Posterior vena cava (tissue), 2 donors: ENCODE measurements at regions not wholly inside any gene's neighbourhood (a gene's known extent, or its start where the extent isn't known, plus 50 kb on each side); places are given as distances from the start of the nearest gene placed in this dataset.
"Not testable (repeated sequence)": the region's sequence is repeated elsewhere in the genome, so short reads cannot be mapped to it uniquely, and the experiment has no call there.

Source experiments
- DNase-seq: peaks from one replicate; pipeline ENCODE4 v3.0.0-alpha.2; 2020; ENCODE audit warnings: low spot score
- intact Hi-C, 2 donors: fragments of 100-400 bp; cut with DNase I; formaldehyde crosslinking; loops; one replicate each; pipeline versions ENCODE4 v1.14.1 to v1.14.2; 2022 to 2023
- donor health status: DM: yes; HTN: yes; CAD: no.
- donor health status: DM: yes; HTN: yes; CAD: no.

DNA sequence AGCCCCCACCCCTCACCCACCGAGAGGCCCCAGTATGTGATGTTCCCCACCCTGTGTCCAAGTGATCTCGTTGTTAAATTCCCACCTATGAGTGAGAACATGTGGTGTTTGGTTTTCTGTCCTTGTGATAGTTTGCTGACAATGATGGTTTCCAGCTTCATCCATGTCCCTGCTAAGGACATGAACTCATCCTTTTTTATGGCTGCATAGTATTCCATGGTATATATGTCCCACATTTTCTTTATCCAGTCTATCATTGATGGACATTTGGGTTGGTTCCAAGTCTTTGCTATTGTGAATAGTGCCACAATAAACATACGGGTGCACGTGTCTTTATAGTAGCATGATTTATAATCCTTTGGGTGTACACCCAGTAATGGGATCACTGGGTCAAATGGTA is 79.2 kb downstream of the PXDC1 start:
- DNase-seq, intact Hi-C loops: not testable (repeated sequence)

DNA sequence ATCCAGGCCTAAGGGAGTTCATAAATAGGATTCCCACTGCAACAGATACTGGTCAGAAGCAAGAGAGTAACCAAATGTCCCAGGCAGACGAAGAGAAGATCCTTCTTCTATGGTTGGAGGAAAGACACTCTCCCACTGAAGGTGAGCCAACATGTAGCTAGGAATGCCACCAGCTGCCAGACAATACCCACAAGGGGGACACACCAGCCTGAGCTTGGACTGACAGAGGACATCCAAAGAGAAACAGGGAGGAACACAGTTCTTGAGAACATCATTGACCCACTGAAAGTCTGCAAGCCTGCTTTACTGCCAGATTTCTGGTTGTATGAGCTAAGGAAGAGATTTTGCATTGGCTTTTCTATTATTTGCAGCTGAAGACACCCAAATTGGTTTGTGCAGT is 80.1 kb downstream of the PXDC1 start:
- intact Hi-C loops: no loop called here
- no peak for DNase-seq

DNA sequence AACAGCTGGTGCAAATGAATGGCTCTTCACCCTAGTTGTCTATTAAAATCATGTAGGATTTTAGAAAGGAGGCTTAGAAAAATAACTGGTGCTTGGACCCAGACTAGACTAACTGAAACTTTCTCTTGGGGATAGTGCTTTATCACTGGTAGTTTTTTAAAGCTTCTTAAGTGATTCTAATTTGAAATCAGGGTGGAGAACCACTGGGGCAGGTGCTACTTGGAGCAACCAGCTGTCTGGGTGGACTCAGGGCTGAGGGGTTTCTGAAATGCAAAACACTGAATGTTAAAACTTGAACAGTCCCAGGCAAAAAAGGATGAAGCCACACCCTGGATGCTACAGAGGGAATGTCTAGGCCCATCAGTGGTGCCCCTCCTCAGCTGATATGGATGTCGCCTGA is 81.2 kb downstream of the PXDC1 start:
- DNase-seq: no peak

GRCh38 chr6:3669916-3670315 is 81.6 kb downstream of the PXDC1 start:
- no peak for DNase-seq
- intact Hi-C loops: no loop called here

More for the DNA sequence above, 81.2 kb downstream of the PXDC1 start:
- intact Hi-C loops: no loop called here

DNA sequence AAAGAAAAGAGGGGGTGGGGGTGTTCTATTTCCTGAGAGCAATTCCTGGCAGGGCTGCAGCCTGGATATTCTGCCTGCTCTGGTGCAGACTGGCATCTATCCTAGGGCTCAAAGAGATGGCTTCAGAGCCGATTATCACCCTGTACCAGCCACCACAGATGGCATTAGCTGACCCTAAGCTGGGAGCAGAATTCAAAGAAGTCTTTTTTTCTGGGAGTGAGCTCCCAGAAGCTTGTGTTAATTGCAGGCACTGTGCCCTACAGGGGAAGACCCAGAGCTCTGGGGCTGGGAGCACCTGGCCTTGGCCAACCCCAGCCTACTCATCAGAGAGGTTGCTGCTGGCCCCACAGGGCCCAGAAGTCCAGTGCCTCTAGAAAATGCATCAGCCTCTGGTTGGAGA is 85.9 kb downstream of the PXDC1 start:
- intact Hi-C loops: no loop called here
- no peak for DNase-seq

GRCh38 chr6:3664625-3665041 is 86.9 kb downstream of the PXDC1 start:
- intact Hi-C loops: no loop called here
- DNase-seq: no peak

GRCh38 chr6:3663811-3664210 is 87.7 kb downstream of the PXDC1 start:
- intact Hi-C loops: no loop called here
- no peak for DNase-seq

DNA sequence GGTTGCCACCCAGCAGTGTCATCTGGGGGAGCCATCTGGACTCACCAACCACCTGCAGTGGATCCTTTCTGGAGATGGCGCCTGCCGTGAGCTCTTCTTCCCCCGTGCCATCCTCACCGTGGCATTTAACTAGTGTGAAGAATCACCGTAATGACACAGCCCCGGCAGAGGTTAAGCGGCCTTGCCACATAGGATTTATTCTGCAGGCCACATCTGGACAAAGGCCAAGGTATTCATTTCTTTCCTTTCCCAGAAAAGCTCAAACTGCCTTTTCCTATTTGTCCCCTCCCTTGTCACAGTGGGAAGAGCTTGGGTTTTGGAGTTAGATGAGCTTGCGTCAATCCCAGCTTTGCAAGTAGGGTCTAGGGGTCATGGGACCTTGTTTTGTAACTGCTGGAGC is 88.4 kb downstream of the PXDC1 start:
- intact Hi-C loops: no loop called here

DNA sequence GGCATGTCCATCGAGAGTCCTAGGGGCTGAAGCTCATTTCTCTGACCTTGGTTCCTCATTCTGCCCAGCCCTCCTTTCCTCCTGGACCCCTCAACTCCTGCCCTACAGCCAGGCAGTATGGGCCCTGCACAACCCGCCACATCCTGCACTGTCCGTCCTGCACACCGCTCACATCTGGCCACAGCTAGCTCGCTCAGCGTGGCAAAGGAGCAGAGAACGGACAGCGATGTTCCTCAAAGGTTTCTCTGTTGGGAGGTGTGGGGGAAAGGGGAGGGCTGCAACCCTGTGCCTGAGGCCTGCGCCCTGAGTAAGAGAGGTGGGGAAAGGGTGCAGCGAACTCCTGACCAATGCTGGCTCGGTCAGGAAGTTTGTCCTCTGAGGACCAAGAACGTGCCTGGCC is 90.1 kb downstream of the PXDC1 start:
- intact Hi-C loops: no loop called here
- DNase-seq: no peak

More for the DNA sequence above, 88.4 kb downstream of the PXDC1 start:
- no peak for DNase-seq

DNA sequence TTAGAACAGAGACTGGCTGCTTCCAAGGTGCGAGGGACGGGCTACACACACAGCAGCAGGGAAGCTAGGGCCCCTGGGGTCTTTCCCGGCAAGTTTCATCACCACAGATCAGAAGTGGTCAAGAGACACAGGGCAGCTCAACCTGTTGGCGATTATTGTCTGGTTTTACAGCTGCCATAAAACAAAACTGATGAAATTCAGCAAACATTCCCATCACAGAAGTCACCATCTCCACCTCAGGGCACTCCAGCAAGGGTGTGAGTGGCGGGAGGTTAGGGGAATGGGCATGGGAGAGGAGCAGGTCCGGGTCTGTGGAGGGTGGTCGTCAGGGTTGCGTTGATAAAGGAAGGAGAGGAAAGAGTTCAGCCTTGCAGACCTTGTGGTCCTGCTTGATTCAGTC is 91.0 kb downstream of the PXDC1 start:
- intact Hi-C loops: no loop called here
- DNase-seq: no peak

- intact Hi-C loops: no loop called here
- no peak for DNase-seq
Observed at GRCh38 chr6:3659748-3660147, 91.8 kb downstream of the PXDC1 start.

GRCh38 chr6:3656076-3656475 is 95.4 kb downstream of the PXDC1 start:
- intact Hi-C loops: no loop called here
- DNase-seq: no peak

DNA sequence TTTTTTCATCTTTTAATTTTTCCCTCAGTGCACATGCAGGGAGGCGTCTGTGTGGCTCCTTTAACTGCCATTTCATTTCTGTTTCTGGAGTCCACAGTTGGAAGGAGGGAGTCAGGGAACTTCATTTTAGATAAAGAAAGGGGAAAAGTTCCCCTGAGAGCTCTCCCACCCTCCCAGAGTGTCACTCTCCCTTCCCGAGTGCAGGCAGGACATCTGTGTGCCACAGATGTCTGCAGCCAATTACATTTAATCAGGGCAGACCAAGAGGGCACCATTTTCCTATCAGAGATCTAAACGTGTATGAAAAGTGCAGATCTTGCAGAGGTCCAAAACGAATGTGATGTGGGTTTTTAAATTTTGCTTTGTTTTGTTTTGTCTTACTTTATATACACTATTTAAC is 96.6 kb downstream of the PXDC1 start:
- no peak for DNase-seq
- intact Hi-C loops: no loop called here

DNA sequence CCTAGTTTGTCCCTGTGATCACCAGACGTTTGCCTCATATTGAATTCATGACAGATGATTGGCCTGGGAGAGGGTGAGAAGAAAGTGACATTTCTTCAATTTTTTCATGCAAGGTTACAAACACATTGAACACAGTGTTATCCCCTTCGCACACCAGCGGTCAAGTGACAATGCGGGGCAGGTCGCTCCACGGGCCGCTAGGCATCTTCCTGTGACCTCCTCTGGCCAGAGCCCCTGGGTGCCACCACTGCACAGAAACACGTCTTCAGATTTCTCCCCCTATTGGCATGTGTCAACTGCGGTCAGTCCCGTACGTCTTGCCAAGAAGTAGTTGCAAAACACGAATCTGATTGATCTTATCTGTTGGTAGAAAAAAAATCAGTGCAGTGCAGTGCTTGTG is 97.1 kb downstream of the PXDC1 start:
- intact Hi-C loops: no loop called here
- no peak for DNase-seq

DNA sequence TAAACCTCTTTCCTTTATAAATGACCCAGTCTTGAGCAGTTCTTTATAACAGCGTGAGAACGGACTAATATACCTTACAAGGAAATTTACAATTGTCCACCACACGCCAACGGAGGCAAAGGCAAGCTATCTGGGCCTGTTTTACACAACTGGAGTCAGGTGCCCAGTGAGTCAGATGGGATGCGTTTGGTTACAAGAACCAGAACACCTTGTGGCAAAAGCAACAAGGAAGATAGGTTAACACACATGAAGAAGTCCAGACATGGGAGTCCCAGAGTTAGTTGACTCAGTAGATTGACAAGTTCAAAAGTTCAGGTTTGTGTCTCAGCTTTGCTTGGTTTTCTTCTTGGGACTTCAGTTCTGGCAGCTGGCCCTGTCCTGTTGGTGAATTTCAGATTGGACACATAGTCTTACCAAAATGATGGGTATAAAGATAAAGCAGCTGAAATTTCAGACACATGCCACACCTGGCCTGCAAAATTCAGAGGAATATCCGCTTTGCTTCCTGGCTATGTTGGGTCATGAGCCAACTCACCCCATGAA is 97.9 kb downstream of the PXDC1 start:
- no peak for DNase-seq
- intact Hi-C loops: no loop called here

DNA sequence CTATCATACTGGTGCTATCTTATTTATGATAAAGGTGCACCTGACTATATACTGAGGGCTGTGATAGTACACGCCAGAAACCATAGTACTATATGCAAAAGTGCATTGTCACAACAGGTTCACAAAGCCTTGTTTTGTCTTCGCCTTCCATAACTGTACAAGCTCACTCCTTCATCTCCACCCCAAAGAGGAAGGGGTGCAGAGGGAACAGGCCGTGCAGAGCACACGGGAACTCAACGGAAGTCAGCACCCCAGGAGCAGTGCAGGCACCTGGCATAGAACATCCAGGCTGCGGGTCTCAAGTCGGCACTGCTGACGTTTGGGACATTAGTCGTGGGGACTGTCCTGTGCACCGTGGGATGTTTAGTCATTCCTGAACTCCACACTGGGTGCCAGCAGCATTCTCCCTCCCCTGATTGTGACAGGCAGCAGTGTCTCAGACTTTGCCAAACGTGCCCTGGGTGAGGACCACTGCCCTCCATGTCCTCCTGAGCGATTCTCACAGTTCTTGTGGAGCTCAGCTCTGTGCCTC is 99.7 kb downstream of the PXDC1 start:
- intact Hi-C loops: loop anchor here in 1 of 2 donors (1.0 kb wide), 1 partner anchor 10 kb away; no protein-coding TSS in a partner anchor

DNA sequence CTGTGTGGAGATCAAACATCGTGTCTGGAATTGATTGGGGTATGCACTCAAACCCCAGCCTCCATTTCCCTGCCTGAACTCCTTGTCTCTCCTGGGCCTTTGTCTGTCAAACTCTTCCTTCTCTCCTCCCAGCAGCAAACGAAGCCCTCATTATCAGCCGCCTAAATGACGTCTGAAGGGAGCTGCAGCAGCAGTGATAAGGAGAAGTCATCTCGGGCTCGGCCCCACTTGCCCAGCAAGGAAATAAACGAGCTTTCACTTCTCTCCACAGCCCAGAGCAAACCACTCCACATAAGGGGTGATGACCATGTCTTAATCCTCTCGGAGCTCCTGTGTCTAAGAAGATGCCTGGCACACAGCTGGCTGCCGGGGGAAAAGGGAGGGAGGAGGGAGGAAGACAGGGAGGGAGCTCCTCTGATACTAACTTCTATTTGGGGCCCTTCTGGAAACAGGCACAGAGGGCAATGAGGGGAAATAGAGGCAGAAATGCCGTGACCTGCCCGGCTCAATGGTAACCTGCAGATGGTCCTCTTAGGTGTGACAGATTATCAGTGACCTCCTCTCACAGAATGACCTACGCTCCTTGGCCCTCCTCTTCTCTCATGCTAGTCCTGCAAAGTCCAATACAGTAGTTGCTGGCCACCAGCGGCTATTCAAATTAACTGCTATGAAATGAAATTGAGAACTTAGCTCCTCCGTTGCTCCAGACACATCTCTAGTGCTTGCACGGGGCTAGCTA is 100.4 kb downstream of the PXDC1 start:
- DNase-seq: no peak
- intact Hi-C loops: loop anchor here in 1 of 2 donors (1.0 kb wide), 1 partner anchor 10 kb away; no protein-coding TSS in a partner anchor

More for the DNA sequence above, 99.7 kb downstream of the PXDC1 start:
- DNase-seq: no peak

DNA sequence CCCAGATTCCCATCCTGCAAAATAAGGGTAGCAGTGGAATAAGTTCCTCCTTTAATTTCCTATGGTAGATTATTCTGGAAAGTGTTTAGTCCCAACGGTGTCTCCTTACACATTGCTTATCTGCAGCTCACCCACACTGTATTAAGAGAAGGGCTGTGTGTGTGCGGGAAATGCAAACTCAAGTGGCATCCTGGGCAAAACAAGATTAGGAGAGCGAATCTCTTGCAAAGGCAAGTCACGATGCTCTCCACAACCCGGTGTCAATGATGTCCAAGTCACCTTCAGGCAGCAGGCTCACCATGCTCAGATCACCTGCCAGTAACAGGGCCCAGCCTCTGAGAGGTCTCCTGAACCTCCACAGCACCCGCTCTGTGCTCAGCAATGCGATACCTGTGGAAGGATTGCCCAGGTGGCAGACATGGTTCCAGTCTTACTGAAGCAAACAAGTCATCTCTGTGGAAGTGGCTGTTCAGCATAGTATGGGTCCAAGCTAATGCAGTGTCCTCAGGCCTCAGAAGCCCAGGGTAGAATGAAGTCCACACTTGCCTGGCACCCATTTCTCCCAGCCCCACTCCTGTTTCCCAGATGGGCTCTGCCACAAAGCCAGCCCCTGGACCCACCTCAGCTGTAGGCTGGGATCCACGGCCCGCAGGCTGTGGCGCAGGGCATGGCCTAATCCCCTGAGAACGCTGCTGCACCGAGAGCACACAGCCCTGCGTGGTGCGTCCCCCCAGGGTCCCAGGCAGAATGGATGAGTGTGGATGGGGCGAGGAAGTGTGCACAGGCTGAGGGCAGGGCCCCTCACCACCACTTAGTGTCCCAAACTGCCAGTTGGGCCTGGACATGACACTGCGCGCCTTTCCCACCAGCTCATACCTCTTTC is 101.2 kb downstream of the PXDC1 start:
- intact Hi-C loops: no loop called here
- no peak for DNase-seq

GRCh38 chr6:3648724-3649123 is 102.8 kb downstream of the PXDC1 start:
- no peak for DNase-seq
- intact Hi-C loops: no loop called here
